ENCODE measurements at regions not wholly inside any gene's neighbourhood (a gene's known extent, or its start where the extent isn't known, plus 50 kb on each side); places are given as distances from the start of the nearest gene placed in this dataset.

- TF ChIP-seq CREB1 (IDR thresholded peaks at IDR 0.05; ENCODE audit: low read depth) (no peak), ZBTB7A (IDR thresholded peaks at IDR 0.05; ENCODE audit: low read depth) (no peak)
Measured at GRCh38 chr4:112852601-112853000, 196.9 kb upstream of the ANK2 start.

GRCh38 chr4:112853662-112854256 lies 195.7 kb upstream of the ANK2 start:
- TF ChIP-seq NFIC (IDR thresholded peaks at IDR 0.05) (no peak), RAD21 (IDR thresholded peaks at IDR 0.05; ENCODE audit: low read depth) (peak; percentile 56), TCF12 (IDR thresholded peaks at IDR 0.05; ENCODE audit: low read depth) (no peak), CEBPB (IDR thresholded peaks at IDR 0.05) (no peak)

DNA sequence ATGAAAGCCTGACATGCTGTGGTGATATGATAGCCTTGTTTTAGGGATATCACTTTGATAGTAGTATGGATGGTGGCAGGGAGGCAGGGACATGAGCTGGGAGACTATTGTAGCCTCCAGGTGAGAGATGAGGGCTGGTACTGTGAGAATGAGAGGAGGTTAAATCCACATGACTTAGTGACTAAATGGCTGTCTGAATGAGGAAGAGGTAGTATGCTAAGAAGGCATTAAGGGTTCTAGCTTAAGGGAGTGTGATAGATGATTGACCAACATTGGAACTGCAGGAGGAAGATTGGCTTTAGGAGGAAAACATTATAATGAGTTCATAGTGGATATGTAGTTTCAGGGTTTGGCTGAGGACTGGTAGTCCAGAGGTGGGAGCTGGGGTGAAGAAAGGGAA lies 195.0 kb upstream of the ANK2 start:
- TF ChIP-seq CEBPB (IDR thresholded peaks at IDR 0.05) (no peak), EP300 (IDR thresholded peaks at IDR 0.05; ENCODE audit: borderline replicate concordance) (no peak), TAF1 (IDR thresholded peaks at IDR 0.05; ENCODE audit: low read depth) (no peak), FOXM1 (IDR thresholded peaks at IDR 0.05; ENCODE audit: borderline replicate concordance, low read depth) (no peak), YY1 (IDR thresholded peaks at IDR 0.05; ENCODE audit: low read depth) (no peak), EGR1 (IDR thresholded peaks at IDR 0.05) (no peak), MAX (IDR thresholded peaks at IDR 0.05) (no peak), TEAD4 (IDR thresholded peaks at IDR 0.05) (no peak)
- TF ChIP-seq, protein P1, sequence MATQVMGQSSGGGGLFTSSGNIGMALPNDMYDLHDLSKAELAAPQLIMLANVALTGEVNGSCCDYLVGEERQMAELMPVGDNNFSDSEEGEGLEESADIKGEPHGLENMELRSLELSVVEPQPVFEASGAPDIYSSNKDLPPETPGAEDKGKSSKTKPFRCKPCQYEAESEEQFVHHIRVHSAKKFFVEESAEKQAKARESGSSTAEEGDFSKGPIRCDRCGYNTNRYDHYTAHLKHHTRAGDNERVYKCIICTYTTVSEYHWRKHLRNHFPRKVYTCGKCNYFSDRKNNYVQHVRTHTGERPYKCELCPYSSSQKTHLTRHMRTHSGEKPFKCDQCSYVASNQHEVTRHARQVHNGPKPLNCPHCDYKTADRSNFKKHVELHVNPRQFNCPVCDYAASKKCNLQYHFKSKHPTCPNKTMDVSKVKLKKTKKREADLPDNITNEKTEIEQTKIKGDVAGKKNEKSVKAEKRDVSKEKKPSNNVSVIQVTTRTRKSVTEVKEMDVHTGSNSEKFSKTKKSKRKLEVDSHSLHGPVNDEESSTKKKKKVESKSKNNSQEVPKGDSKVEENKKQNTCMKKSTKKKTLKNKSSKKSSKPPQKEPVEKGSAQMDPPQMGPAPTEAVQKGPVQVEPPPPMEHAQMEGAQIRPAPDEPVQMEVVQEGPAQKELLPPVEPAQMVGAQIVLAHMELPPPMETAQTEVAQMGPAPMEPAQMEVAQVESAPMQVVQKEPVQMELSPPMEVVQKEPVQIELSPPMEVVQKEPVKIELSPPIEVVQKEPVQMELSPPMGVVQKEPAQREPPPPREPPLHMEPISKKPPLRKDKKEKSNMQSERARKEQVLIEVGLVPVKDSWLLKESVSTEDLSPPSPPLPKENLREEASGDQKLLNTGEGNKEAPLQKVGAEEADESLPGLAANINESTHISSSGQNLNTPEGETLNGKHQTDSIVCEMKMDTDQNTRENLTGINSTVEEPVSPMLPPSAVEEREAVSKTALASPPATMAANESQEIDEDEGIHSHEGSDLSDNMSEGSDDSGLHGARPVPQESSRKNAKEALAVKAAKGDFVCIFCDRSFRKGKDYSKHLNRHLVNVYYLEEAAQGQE (IDR thresholded peaks at IDR 0.05; ENCODE audit: low read depth), result no peak

GRCh38 chr4:112855058-112855457 lies 194.4 kb upstream of the ANK2 start:
- TF ChIP-seq USF1 (IDR thresholded peaks at IDR 0.05) (no peak), EGR1 (IDR thresholded peaks at IDR 0.05) (no peak), TCF12 (IDR thresholded peaks at IDR 0.05; ENCODE audit: low read depth) (no peak), ZBTB7A (IDR thresholded peaks at IDR 0.05; ENCODE audit: low read depth) (no peak), CEBPB (IDR thresholded peaks at IDR 0.05) (no peak), FOXM1 (IDR thresholded peaks at IDR 0.05; ENCODE audit: borderline replicate concordance, low read depth) (no peak), TEAD4 (IDR thresholded peaks at IDR 0.05) (no peak), RAD21 (IDR thresholded peaks at IDR 0.05; ENCODE audit: low read depth) (no peak)
- TF ChIP-seq, protein P1 (IDR thresholded peaks at IDR 0.05; ENCODE audit: low read depth), result no peak

DNA sequence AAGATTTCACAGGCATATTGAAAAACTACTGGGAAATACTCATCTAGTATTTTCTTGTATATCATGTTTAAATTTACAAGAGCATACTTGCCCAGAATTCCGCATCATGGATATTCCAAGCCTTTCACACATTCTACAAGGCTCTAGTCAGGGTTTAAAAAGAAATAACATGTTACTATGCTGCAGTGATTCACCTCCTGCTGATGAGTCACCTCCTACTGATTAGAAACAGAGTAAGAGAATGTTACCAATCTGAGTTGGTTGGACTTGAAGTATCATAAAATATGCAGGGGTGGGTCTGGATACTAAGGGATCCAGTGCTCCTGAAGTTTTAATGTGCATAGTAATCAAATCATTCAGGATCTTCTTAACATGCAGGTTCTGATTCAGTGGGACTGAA lies 192.0 kb upstream of the ANK2 start:
- TF ChIP-seq CREB1 (IDR thresholded peaks at IDR 0.05; ENCODE audit: low read depth), result no peak
- no peak for TF ChIP-seq TEAD4 (IDR thresholded peaks at IDR 0.05)
- no peak for TF ChIP-seq EGR1 (IDR thresholded peaks at IDR 0.05)

GRCh38 chr4:112858751-112859150 lies 190.7 kb upstream of the ANK2 start:
- TF ChIP-seq MAX (IDR thresholded peaks at IDR 0.05) (no peak), CREB1 (IDR thresholded peaks at IDR 0.05; ENCODE audit: low read depth) (no peak), YY1 (IDR thresholded peaks at IDR 0.05; ENCODE audit: low read depth) (no peak), EP300 (IDR thresholded peaks at IDR 0.05; ENCODE audit: borderline replicate concordance) (no peak), TAF1 (IDR thresholded peaks at IDR 0.05; ENCODE audit: low read depth) (no peak), RAD21 (IDR thresholded peaks at IDR 0.05; ENCODE audit: low read depth) (no peak), USF1 (IDR thresholded peaks at IDR 0.05) (no peak), CEBPB (IDR thresholded peaks at IDR 0.05) (no peak), ZBTB7A (IDR thresholded peaks at IDR 0.05; ENCODE audit: low read depth) (no peak), EGR1 (IDR thresholded peaks at IDR 0.05) (no peak), FOXM1 (IDR thresholded peaks at IDR 0.05; ENCODE audit: borderline replicate concordance, low read depth) (no peak), NFIC (IDR thresholded peaks at IDR 0.05) (no peak), TEAD4 (IDR thresholded peaks at IDR 0.05) (no peak), TCF12 (IDR thresholded peaks at IDR 0.05; ENCODE audit: low read depth) (no peak)
- TF ChIP-seq, protein P1 (IDR thresholded peaks at IDR 0.05; ENCODE audit: low read depth), result no peak

Measured in Ishikawa (cell line).